Lower leg skin (tissue), 4 donors: ENCODE measurements at regions not wholly inside any gene's neighbourhood (a gene's known extent, or its start where the extent isn't known, plus 50 kb on each side); places are given as distances from the start of the nearest gene placed in this dataset.

Experiments
- DNase-seq, 2 donors: peaks; one replicate each; pipeline ENCODE4 v3.0.0-alpha.2; 2019; ENCODE audit warnings: low spot score in 2 of 2
- H3K4me3 ChIP-seq: fragments of 200-600 bp; sonication (generic); 2 replicates; pipeline ENCODE4 v1.5.1; 2017; ENCODE audit warnings: mild to moderate bottlenecking, low read depth; ENCODE audit not compliant: poor library complexity, severe bottlenecking
- POLR2A ChIP-seq, 2 donors: fragments of 450-650 bp; IDR thresholded peaks; one replicate each; pipeline ENCODE4 v1.6.1; 2016 to 2017; ENCODE audit warnings: antibody characterized with exemption in 2 of 2, mild to moderate bottlenecking in 1 of 2, moderate library complexity in 1 of 2
- WGBS, 2 donors: methylation state at CpG; one replicate each; pipeline ENCODE4 v1.1.5; 2018; 5-methylcytosine and 5-hydroxymethylcytosine counted together
- intact Hi-C: fragments of 100-400 bp; cut with DNase I; formaldehyde crosslinking; loops from one replicate; pipeline ENCODE4 v1.15.0; 2023; ENCODE audit warnings: low total_unique reads
- TF ChIP-seq, protein P1 (sequence below), 3 donors: fragments of 450-650 bp; IDR thresholded peaks; one replicate each; pipeline ENCODE4 v1.5.1; 2016; ENCODE audit warnings: antibody characterized with exemption in 3 of 3, mild to moderate bottlenecking in 3 of 3, moderate library complexity in 2 of 3

DNA sequence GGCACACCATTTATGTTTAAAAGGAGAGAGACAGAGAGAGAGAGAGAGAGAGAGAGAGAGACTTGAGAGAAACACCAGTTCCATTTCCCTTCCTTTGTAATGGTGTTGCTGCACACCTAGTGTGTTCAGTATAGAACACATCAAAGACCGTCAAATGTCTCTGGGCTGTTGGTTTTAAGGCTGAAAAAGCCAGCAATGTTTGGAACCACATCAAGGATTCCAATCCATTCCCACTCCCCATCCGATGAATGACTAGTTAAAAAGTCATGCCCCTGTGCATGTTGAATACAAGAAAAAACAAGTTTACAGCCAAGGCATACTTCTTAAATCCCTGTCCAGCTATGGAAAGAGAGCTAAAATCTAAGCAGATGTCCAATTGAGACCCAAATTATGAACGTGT, 83.0 kb upstream of the IFNE start:
- DNase-seq = no peak
- TF ChIP-seq, protein P1, sequence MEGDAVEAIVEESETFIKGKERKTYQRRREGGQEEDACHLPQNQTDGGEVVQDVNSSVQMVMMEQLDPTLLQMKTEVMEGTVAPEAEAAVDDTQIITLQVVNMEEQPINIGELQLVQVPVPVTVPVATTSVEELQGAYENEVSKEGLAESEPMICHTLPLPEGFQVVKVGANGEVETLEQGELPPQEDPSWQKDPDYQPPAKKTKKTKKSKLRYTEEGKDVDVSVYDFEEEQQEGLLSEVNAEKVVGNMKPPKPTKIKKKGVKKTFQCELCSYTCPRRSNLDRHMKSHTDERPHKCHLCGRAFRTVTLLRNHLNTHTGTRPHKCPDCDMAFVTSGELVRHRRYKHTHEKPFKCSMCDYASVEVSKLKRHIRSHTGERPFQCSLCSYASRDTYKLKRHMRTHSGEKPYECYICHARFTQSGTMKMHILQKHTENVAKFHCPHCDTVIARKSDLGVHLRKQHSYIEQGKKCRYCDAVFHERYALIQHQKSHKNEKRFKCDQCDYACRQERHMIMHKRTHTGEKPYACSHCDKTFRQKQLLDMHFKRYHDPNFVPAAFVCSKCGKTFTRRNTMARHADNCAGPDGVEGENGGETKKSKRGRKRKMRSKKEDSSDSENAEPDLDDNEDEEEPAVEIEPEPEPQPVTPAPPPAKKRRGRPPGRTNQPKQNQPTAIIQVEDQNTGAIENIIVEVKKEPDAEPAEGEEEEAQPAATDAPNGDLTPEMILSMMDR (IDR thresholded peaks at IDR 0.05) = no peak
- TF ChIP-seq POLR2A (IDR thresholded peaks at IDR 0.05) = no peak
- intact Hi-C loops = no loop called here
- 37 to 56% methylated on average over 3 of the region's 3 CpGs for WGBS, 2 donors
- no peak overlapping the region for H3K4me3 ChIP-seq

GRCh38 chr9:21567926-21568325, 85.8 kb upstream of the IFNE start:
- DNase-seq = no peak
- WGBS, 2 donors = 82 to 88% methylated on average over 2 of the region's 2 CpGs
- TF ChIP-seq, protein P1 (IDR thresholded peaks at IDR 0.05) = no peak
- no peak for TF ChIP-seq POLR2A (IDR thresholded peaks at IDR 0.05)
- no peak overlapping the region for H3K4me3 ChIP-seq
- intact Hi-C loops = no loop called here

DNA sequence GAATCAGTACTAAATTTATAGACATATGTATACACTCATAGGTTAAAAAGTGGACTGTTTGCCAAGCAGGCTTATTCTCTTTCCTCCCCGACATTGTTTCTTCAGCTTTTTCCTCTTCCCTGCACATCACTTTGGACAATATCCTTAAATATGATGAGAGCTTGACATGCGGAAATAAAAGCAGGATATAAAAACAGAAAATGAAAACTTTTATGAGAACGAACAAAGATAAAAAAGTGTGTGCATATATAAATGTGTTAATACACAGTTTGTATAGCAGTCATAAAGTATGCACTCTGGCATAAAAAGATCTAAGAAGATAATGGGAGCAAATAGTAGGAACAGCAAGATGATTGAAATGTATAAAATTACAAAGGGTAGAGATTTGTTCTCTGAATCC, 86.4 kb upstream of the IFNE start:
- TF ChIP-seq POLR2A (IDR thresholded peaks at IDR 0.05) = no peak
- TF ChIP-seq, protein P1 (IDR thresholded peaks at IDR 0.05) = no peak
- 77 to 84% methylated on average over 3 of the region's 3 CpGs for WGBS, 2 donors
- intact Hi-C loops = no loop called here
- no peak overlapping the region for H3K4me3 ChIP-seq
- no peak for DNase-seq

- TF ChIP-seq, protein P1 (IDR thresholded peaks at IDR 0.05) = no peak
- no peak for TF ChIP-seq POLR2A (IDR thresholded peaks at IDR 0.05)
- intact Hi-C loops = no loop called here
- WGBS, 2 donors = 97 to 98% methylated on average over 1 of the region's 1 CpG
- no peak overlapping the region for H3K4me3 ChIP-seq
- DNase-seq = no peak
Observed at GRCh38 chr9:21569721-21570120, 87.6 kb upstream of the IFNE start.

GRCh38 chr9:21570643-21571275, 88.6 kb upstream of the IFNE start:
- 88 to 89% methylated on average over 5 of the region's 5 CpGs for WGBS, 2 donors
- intact Hi-C loops = no loop called here
- no peak overlapping the region for H3K4me3 ChIP-seq
- TF ChIP-seq POLR2A (IDR thresholded peaks at IDR 0.05) = no peak
- TF ChIP-seq, protein P1 (IDR thresholded peaks at IDR 0.05) = no peak
- no peak for DNase-seq

- intact Hi-C loops = no loop called here
- no peak for DNase-seq
- no peak for TF ChIP-seq POLR2A (IDR thresholded peaks at IDR 0.05)
- TF ChIP-seq, protein P1 (IDR thresholded peaks at IDR 0.05) = no peak
- no peak overlapping the region for H3K4me3 ChIP-seq
- 81 to 85% methylated on average over 1 of the region's 1 CpG for WGBS, 2 donors
Observed at GRCh38 chr9:21574261-21574660, 92.1 kb upstream of the IFNE start.
